GM18499 (cell line): ENCODE measurements at regions not wholly inside any gene's neighbourhood (a gene's known extent, or its start where the extent isn't known, plus 50 kb on each side); places are given as distances from the start of the nearest gene placed in this dataset.

Experiments used
- ATAC-seq: cut with Tn5 transposase; IDR thresholded peaks from one replicate; pipeline ENCODE4 v1.9.1; 2021; ENCODE audit warnings: moderate number of reproducible peaks; ENCODE audit not compliant: insufficient read depth, unreplicated experiment

- ATAC-seq = no peak
Measured at GRCh38 chr15:89421219-89421618, 75.2 kb downstream of the RHCG start.

GRCh38 chr15:89419370-89419984 is 76.9 kb downstream of the RHCG start:
- ATAC-seq = no peak

- no peak for ATAC-seq
Measured at GRCh38 chr15:89417206-89417725, 79.1 kb downstream of the RHCG start.

GRCh38 chr15:89416339-89417183 is 79.8 kb downstream of the RHCG start:
- ATAC-seq = peak; percentile 56

- no peak for ATAC-seq
Measured at GRCh38 chr15:89414571-89414970, 79.9 kb upstream of the POLG start.

- ATAC-seq = no peak
Measured at GRCh38 chr15:89413877-89414276, 79.3 kb upstream of the POLG start.

GRCh38 chr15:89412905-89413411 is 78.3 kb upstream of the POLG start:
- ATAC-seq = no peak

- ATAC-seq = no peak
Measured at GRCh38 chr15:89410039-89410435, 75.4 kb upstream of the POLG start.

GRCh38 chr15:89409184-89410038 is 74.8 kb upstream of the POLG start:
- no peak for ATAC-seq

GRCh38 chr15:89408372-89409183 is 74.0 kb upstream of the POLG start:
- ATAC-seq = no peak

- no peak for ATAC-seq
Measured at GRCh38 chr15:89406940-89407607, 72.5 kb upstream of the POLG start.

- ATAC-seq = no peak
Measured at GRCh38 chr15:89406218-89406939, 71.8 kb upstream of the POLG start.

GRCh38 chr15:89405494-89405893 is 70.9 kb upstream of the POLG start:
- ATAC-seq = no peak

GRCh38 chr15:89404023-89404422 is 69.4 kb upstream of the POLG start:
- no peak for ATAC-seq

GRCh38 chr15:89402518-89402805 is 67.8 kb upstream of the POLG start:
- ATAC-seq = no peak

GRCh38 chr15:89401631-89402517 is 67.2 kb upstream of the POLG start:
- ATAC-seq = no peak

GRCh38 chr15:89400782-89401545 is 66.3 kb upstream of the POLG start:
- no peak for ATAC-seq
